ENCODE measurements at regions not wholly inside any gene's neighbourhood (a gene's known extent, or its start where the extent isn't known, plus 50 kb on each side); places are given as distances from the start of the nearest gene placed in this dataset.

DNA sequence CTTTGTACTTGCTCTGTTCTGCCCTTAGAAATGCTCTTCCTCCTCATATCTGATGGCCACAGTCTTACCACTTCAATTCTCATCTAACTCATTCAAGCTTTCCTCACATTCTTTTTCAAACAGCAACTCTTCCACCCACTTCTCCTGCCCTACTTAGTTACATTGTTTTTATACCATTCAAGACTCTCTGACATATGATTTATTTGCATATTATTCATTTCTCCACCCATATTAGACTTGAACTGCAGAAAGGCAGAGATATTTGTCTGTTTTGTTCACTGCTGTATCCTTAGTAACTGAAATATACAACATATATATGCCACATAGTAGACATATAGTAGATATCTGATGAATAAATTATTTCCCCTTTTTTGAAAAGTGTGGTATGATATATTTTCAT is 95.5 kb upstream of the DCN start:
- Histone ChIP-seq H3K4me3 (ENCODE audit: low read depth in 1 of 2, low read length in 2 of 2) (no peak overlapping the region), H3K4me1 (ENCODE audit: insufficient read depth, low read length) (no peaks in the 10 kb centered on the region), H3K36me3 (ENCODE audit: insufficient read depth, low read length) (no peaks in the 10 kb centered on the region), H3K79me2 (ENCODE audit: insufficient read depth, low read length) (no peaks in the 10 kb centered on the region), H3K27ac (ENCODE audit: low read length) (no peak overlapping the region), H2AFZ (ENCODE audit: low read depth, low read length) (no peak overlapping the region), H3K9me3 (ENCODE audit: insufficient read depth, low read length, severe bottlenecking) (no peaks in the 10 kb centered on the region), H4K20me1 (ENCODE audit: insufficient read depth, low read length) (no peaks in the 10 kb centered on the region), H3K4me2 (ENCODE audit: insufficient read depth, low read length) (no peak overlapping the region), H3K9ac (ENCODE audit: low read depth, low read length) (no peak overlapping the region), H3K27me3 (ENCODE audit: insufficient read depth, low read length, poor library complexity) (no peaks in the 10 kb centered on the region)
- TF ChIP-seq, protein P1, sequence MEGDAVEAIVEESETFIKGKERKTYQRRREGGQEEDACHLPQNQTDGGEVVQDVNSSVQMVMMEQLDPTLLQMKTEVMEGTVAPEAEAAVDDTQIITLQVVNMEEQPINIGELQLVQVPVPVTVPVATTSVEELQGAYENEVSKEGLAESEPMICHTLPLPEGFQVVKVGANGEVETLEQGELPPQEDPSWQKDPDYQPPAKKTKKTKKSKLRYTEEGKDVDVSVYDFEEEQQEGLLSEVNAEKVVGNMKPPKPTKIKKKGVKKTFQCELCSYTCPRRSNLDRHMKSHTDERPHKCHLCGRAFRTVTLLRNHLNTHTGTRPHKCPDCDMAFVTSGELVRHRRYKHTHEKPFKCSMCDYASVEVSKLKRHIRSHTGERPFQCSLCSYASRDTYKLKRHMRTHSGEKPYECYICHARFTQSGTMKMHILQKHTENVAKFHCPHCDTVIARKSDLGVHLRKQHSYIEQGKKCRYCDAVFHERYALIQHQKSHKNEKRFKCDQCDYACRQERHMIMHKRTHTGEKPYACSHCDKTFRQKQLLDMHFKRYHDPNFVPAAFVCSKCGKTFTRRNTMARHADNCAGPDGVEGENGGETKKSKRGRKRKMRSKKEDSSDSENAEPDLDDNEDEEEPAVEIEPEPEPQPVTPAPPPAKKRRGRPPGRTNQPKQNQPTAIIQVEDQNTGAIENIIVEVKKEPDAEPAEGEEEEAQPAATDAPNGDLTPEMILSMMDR (IDR thresholded peaks at IDR 0.05; ENCODE audit: borderline replicate concordance, extremely low read depth, low read length, poor library complexity, severe bottlenecking): no peak
- TF ChIP-seq EZH2 (IDR thresholded peaks at IDR 0.05; ENCODE audit: borderline replicate concordance, low read depth, low read length, severe bottlenecking): no peak
- DNase-seq: no peak
- no peak for ATAC-seq (ENCODE audit: insufficient read depth, low read depth)

DNA sequence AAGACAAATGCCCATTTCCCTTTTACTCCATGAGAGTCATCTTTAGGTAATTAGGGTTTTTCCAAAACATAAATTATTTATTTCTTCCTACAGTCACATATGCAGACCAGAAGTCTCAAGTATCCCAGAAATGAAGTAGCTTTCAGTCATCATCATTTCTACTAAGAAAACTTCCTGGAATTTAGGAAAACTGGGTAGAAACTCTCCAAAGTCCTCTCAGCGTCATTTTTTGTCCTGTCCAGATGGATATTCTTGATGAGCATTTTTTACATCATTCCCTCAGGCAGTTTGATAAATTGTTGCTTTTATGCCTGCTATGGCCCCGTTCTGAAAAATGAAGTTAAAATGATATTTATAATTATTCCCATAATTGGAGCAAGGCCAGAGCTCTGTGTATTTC is 93.9 kb upstream of the DCN start:
- no peaks in the 10 kb centered on the region for H3K9me3 ChIP-seq (ENCODE audit: insufficient read depth, low read length, severe bottlenecking)
- no peak overlapping the region for H2AFZ ChIP-seq (ENCODE audit: low read depth, low read length)
- H4K20me1 ChIP-seq (ENCODE audit: insufficient read depth, low read length): no peaks in the 10 kb centered on the region
- no peaks in the 10 kb centered on the region for H3K36me3 ChIP-seq (ENCODE audit: insufficient read depth, low read length)
- no peaks in the 10 kb centered on the region for H3K4me1 ChIP-seq (ENCODE audit: insufficient read depth, low read length)
- no peak for DNase-seq
- H3K4me2 ChIP-seq (ENCODE audit: insufficient read depth, low read length): no peak overlapping the region
- no peak overlapping the region for H3K9ac ChIP-seq (ENCODE audit: low read depth, low read length)
- H3K27me3 ChIP-seq (ENCODE audit: insufficient read depth, low read length, poor library complexity): no peaks in the 10 kb centered on the region
- H3K4me3 ChIP-seq (ENCODE audit: low read depth in 1 of 2, low read length in 2 of 2): no peak overlapping the region
- no peak overlapping the region for H3K27ac ChIP-seq (ENCODE audit: low read length)
- TF ChIP-seq EZH2 (IDR thresholded peaks at IDR 0.05; ENCODE audit: borderline replicate concordance, low read depth, low read length, severe bottlenecking): no peak
- TF ChIP-seq, protein P1 (IDR thresholded peaks at IDR 0.05; ENCODE audit: borderline replicate concordance, extremely low read depth, low read length, poor library complexity, severe bottlenecking): no peak
- no peak for ATAC-seq (ENCODE audit: insufficient read depth, low read depth)
- H3K79me2 ChIP-seq (ENCODE audit: insufficient read depth, low read length): no peaks in the 10 kb centered on the region

DNA sequence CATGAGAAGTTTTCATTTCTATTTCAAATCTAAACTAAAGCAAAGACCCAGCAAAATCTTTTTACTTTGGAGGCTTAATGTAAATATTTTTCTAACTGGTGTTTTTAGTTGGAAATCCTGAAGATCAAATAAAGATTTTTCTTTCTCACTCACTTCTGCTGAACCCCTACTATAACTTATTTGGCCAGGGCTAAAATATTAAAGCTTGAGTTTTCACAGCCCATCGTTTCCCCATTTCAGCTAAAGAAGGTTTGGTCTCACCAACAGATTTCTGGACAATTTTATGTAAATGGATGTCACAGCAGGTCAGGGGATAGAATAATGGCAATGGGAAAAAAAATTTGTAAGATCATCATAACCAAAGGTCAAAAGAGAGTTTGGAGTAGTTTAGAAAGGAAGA is 92.7 kb upstream of the DCN start:
- no peaks in the 10 kb centered on the region for H4K20me1 ChIP-seq (ENCODE audit: insufficient read depth, low read length)
- H3K9me3 ChIP-seq (ENCODE audit: insufficient read depth, low read length, severe bottlenecking): no peaks in the 10 kb centered on the region
- no peak overlapping the region for H2AFZ ChIP-seq (ENCODE audit: low read depth, low read length)
- ATAC-seq (ENCODE audit: insufficient read depth, low read depth): no peak
- H3K36me3 ChIP-seq (ENCODE audit: insufficient read depth, low read length): no peaks in the 10 kb centered on the region
- TF ChIP-seq, protein P1 (IDR thresholded peaks at IDR 0.05; ENCODE audit: borderline replicate concordance, extremely low read depth, low read length, poor library complexity, severe bottlenecking): no peak
- TF ChIP-seq EZH2 (IDR thresholded peaks at IDR 0.05; ENCODE audit: borderline replicate concordance, low read depth, low read length, severe bottlenecking): no peak
- no peak overlapping the region for H3K4me3 ChIP-seq (ENCODE audit: low read depth in 1 of 2, low read length in 2 of 2)
- DNase-seq: no peak
- H3K79me2 ChIP-seq (ENCODE audit: insufficient read depth, low read length): no peaks in the 10 kb centered on the region
- H3K9ac ChIP-seq (ENCODE audit: low read depth, low read length): no peak overlapping the region
- H3K27ac ChIP-seq (ENCODE audit: low read length): no peak overlapping the region
- H3K4me1 ChIP-seq (ENCODE audit: insufficient read depth, low read length): no peaks in the 10 kb centered on the region
- no peak overlapping the region for H3K4me2 ChIP-seq (ENCODE audit: insufficient read depth, low read length)
- H3K27me3 ChIP-seq (ENCODE audit: insufficient read depth, low read length, poor library complexity): no peaks in the 10 kb centered on the region

DNA sequence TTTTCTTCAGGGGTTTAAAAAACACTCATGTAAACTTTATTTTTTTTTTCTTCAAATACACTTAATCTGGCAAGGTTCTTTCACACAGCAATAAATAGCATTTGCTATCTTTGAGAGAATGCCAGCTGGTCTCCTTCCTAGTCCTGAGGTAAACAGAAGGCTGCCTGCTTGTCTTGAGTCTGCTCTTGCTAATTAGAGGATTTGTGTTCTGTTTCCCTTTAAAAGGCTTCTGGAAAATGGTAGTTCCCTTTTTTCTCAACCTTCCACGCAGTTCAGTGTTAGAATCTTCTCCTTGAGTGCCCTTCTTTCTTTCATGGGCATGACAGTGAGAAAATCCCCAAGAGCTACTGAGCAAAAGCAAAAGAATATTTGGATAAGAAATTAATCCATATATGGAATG is 92.3 kb upstream of the DCN start:
- Histone ChIP-seq H3K9ac (ENCODE audit: low read depth, low read length) (no peak overlapping the region), H3K79me2 (ENCODE audit: insufficient read depth, low read length) (no peaks in the 10 kb centered on the region), H3K4me3 (ENCODE audit: low read depth in 1 of 2, low read length in 2 of 2) (no peak overlapping the region), H3K27ac (ENCODE audit: low read length) (no peak overlapping the region), H3K27me3 (ENCODE audit: insufficient read depth, low read length, poor library complexity) (no peaks in the 10 kb centered on the region), H3K4me1 (ENCODE audit: insufficient read depth, low read length) (no peaks in the 10 kb centered on the region), H2AFZ (ENCODE audit: low read depth, low read length) (no peak overlapping the region), H3K36me3 (ENCODE audit: insufficient read depth, low read length) (no peaks in the 10 kb centered on the region), H3K4me2 (ENCODE audit: insufficient read depth, low read length) (no peak overlapping the region), H3K9me3 (ENCODE audit: insufficient read depth, low read length, severe bottlenecking) (no peaks in the 10 kb centered on the region), H4K20me1 (ENCODE audit: insufficient read depth, low read length) (no peaks in the 10 kb centered on the region)
- TF ChIP-seq EZH2 (IDR thresholded peaks at IDR 0.05; ENCODE audit: borderline replicate concordance, low read depth, low read length, severe bottlenecking): no peak
- TF ChIP-seq, protein P1 (IDR thresholded peaks at IDR 0.05; ENCODE audit: borderline replicate concordance, extremely low read depth, low read length, poor library complexity, severe bottlenecking): no peak
- no peak for DNase-seq
- ATAC-seq (ENCODE audit: insufficient read depth, low read depth): no peak
